ENCODE measurements at regions not wholly inside any gene's neighbourhood (a gene's known extent, or its start where the extent isn't known, plus 50 kb on each side); places are given as distances from the start of the nearest gene placed in this dataset.

GRCh38 chr2:61604433-61604832 is 66.3 kb upstream of the XPO1 start:
- CTCF ChIA-PET (ENCODE audit: partially characterized antibody) = no interaction called here
- 87% methylated on average over 2 of the region's 2 CpGs; no CpG with 5 or more reads in 1 of the 2 experiments for WGBS, 2 experiments (ENCODE audit: extremely low coverage in 1 of 2, insufficient coverage in 1 of 2, insufficient read length in 1 of 2, insufficient replicate concordance in 2 of 2, low coverage in 1 of 2, low lambda C conversion rate in 2 of 2, missing lambda C conversion rate in 1 of 2)

More at GRCh38 chr2:61604433-61604832, 66.3 kb upstream of the XPO1 start:
- Histone ChIP-seq H4K8ac (ENCODE audit: extremely low read depth, insufficient read depth, low read length) (no peak overlapping the region), H4K5ac (ENCODE audit: insufficient read length, low read depth, low read length) (no peak overlapping the region), H3K79me1 (ENCODE audit: low read depth, low read length) (no peaks in the 10 kb centered on the region), H2AK5ac (ENCODE audit: low read depth, low read length) (no peak overlapping the region), H2BK5ac (ENCODE audit: low read depth, low read length) (no peak overlapping the region), H4K91ac (replicated peaks; ENCODE audit: insufficient read length, low read length) (no peak overlapping the region), H3K36me3 (ENCODE audit: control insufficient read depth in 2 of 4, insufficient read depth in 4 of 4, low read length in 3 of 4) (no peaks in the 10 kb centered on the region), H3K79me2 (ENCODE audit: control insufficient read depth in 1 of 2, insufficient read depth in 2 of 2, low read length in 2 of 2) (no peaks in the 10 kb centered on the region), H2BK12ac (ENCODE audit: low read depth, low read length) (no peak overlapping the region), H2BK15ac (ENCODE audit: low read length) (no peak overlapping the region), H3K4me3 (ENCODE audit: extremely low read depth in 1 of 4, insufficient read depth in 2 of 4, low read depth in 3 of 4, low read length in 4 of 4) (no peak overlapping the region), H3K9me3 (ENCODE audit: insufficient read depth in 2 of 2, low read depth in 1 of 2, low read length in 1 of 2) (no peaks in the 10 kb centered on the region), H3K56ac (replicated peaks; ENCODE audit: insufficient read length, low read depth, low read length) (no peak overlapping the region), H3K18ac (ENCODE audit: extremely low read depth, low read length) (no peak overlapping the region), H4K20me1 (replicated peaks in 1 of 2; ENCODE audit: control insufficient read depth in 1 of 2, insufficient read depth in 2 of 2, low read length in 2 of 2) (no peaks in the 10 kb centered on the region), H3K4me2 (ENCODE audit: insufficient read depth in 1 of 2, low read depth in 2 of 2, low read length in 2 of 2) (no peak overlapping the region), H3K27ac (ENCODE audit: low read depth, low read length) (no peak overlapping the region), H2BK120ac (replicated peaks; ENCODE audit: low read depth, low read length) (no peak overlapping the region), H3K27me3 (replicated peaks in 1 of 4; ENCODE audit: control insufficient read depth in 3 of 4, extremely low read depth in 1 of 4, insufficient read depth in 3 of 4, low read length in 3 of 4) (no peaks in the 10 kb centered on the region), H3K4ac (replicated peaks; ENCODE audit: insufficient read length, low read depth, low read length) (no peak overlapping the region), H3K4me1 (replicated peaks in 1 of 4; ENCODE audit: control insufficient read depth in 3 of 4, insufficient read depth in 4 of 4, low read length in 3 of 4) (no peaks in the 10 kb centered on the region), H2AFZ (ENCODE audit: low read length) (no peak overlapping the region), H3K23me2 (ENCODE audit: low read depth, low read length) (no peaks in the 10 kb centered on the region), H2BK20ac (ENCODE audit: low read length) (no peak overlapping the region), H3K23ac (ENCODE audit: insufficient read length) (no peak overlapping the region), H3K14ac (ENCODE audit: insufficient read length) (no peak overlapping the region), H3K9ac (replicated peaks in 1 of 4; ENCODE audit: extremely low read depth in 1 of 4, low read depth in 3 of 4, low read length in 3 of 4) (no peak overlapping the region)
- POLR2A ChIA-PET (ENCODE audit: partially characterized antibody) = no interaction called here
- TF ChIP-seq CEBPB (IDR thresholded peaks at IDR 0.05; ENCODE audit: low read depth, low read length) (no peak), CHD2 (IDR thresholded peaks at IDR 0.05; ENCODE audit: low read length) (no peak), SP2 (IDR thresholded peaks at IDR 0.05; ENCODE audit: low read length) (no peak), BRCA1 (IDR thresholded peaks at IDR 0.05; ENCODE audit: low read depth, low read length) (no peak), SP4 (IDR thresholded peaks at IDR 0.05; ENCODE audit: low read length) (no peak), BACH1 (IDR thresholded peaks at IDR 0.05; ENCODE audit: low read length) (no peak), SRF (IDR thresholded peaks at IDR 0.05; ENCODE audit: low read depth, low read length) (no peak), CBX8 (IDR thresholded peaks at IDR 0.05; ENCODE audit: borderline replicate concordance, low read depth, low read length) (no peak), SIX5 (IDR thresholded peaks at IDR 0.05; ENCODE audit: low read depth, low read length) (no peak), TCF12 (IDR thresholded peaks at IDR 0.05; ENCODE audit: low read depth, low read length) (no peak), TAF1 (IDR thresholded peaks at IDR 0.05; ENCODE audit: low read depth, low read length) (no peak), TAF7 (optimal IDR thresholded peaks at IDR 0.05; ENCODE audit: borderline replicate concordance, low read depth, low read length) (no peak)
- DNase-seq (ENCODE audit: low read depth in 1 of 2, low spot score in 2 of 2) (no peak), FAIRE-seq (no peak)

Measured in H1 (cell line).